HG02678 (cell line): ENCODE measurements at regions not wholly inside any gene's neighbourhood (a gene's known extent, or its start where the extent isn't known, plus 50 kb on each side); places are given as distances from the start of the nearest gene placed in this dataset.
"Not testable (repeated sequence)": the region's sequence is repeated elsewhere in the genome, so short reads cannot be mapped to it uniquely, and the experiment has no call there.

ENCODE experiments used
- ATAC-seq: cut with Tn5 transposase; IDR thresholded peaks from one replicate; pipeline ENCODE4 v1.9.1; 2021; ENCODE audit warnings: mild to moderate bottlenecking, moderate library complexity; ENCODE audit not compliant: unreplicated experiment

DNA sequence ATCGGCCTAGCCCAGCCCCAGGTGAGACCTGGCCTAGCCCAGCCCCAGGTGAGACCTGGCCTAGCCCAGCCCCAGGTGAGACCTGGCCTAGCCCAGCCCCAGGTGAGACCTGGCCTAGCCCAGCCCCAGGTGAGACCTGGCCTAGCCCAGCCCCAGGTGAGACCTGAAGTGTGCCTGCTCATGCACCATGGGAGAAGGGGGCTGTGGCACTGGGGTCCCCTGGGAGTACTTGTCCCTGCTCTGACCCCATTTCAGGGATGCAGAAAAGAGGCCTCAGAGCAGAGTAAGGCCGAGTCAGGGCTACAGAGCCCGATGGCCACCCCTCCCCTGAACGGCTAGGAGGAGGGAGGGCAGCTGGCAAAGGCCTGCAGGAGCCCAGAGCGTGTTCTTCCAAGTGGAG is 129.6 kb downstream of the CRYBB2 start:
- not testable (repeated sequence) for ATAC-seq

DNA sequence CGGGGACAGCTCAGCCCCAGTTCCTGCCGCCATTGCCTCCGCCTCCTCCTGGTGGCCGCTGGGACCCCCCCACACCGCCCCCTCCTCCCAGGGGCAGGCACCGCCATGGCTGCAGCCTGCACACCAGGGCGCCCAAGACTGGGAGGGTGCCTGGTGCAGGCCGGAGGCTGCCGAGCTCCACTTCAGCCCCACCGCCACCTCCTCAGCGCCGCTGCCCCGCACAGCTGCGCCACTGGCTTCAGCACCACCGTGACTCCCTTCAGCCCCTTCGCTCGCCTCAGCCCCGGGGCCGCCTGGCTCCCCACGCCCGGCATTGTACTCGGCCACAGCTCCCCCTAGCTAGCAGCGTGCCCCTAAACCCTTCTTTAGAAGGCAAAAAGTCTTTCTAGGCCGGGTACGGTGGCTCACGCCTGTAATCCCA is 131.1 kb downstream of the CRYBB2 start:
- no peak for ATAC-seq

DNA sequence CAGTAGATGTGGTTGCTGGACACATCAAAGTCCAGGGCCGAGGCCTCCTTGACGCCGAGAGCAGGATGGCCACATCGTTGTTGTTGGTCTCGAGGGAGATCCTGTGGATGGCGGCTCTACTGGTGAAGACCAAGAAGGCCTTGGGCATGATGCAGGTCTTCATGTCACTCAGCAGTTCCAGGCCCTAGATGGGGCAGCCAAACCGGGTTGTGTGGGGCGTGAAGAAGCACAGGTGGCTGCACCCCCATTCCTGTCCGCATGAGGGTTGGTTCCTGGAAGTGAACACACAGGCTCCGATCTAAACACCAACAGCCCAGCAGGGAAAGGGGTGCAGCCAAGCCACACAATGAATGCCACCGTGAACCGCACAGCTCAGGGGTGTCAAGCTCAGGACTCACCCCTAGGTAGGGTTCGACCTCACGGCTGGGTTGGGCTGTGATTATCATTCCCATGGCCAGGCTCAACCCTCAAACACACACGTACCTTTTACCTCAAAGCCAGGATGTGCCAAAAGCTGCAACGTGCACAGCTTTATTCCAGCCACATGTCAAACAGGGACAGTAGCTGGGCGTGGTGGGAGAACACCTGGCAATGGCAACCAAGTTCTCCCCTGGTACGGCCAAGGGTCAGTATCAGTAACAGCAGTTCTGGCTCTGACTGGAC is 132.3 kb downstream of the CRYBB2 start:
- no peak for ATAC-seq

DNA sequence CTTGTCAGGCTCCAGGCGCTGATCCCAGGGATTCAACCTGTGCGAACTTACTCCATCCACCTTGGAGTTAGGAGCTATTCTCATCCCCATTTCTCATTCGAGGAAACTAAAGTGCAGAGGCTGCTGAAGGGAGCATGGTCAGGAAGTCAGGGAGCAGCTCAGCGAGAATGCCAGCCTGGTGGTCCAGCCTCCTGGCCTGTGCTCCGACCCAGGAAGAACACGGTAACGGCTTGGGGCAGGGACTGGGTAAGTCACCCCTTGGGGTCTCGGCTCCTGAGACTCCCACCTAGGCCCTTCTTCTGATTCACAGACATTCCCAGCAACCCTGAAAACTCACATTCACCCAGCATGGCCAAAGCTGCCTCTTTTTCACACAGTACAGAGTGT is 132.8 kb downstream of the CRYBB2 start:
- no peak for ATAC-seq

DNA sequence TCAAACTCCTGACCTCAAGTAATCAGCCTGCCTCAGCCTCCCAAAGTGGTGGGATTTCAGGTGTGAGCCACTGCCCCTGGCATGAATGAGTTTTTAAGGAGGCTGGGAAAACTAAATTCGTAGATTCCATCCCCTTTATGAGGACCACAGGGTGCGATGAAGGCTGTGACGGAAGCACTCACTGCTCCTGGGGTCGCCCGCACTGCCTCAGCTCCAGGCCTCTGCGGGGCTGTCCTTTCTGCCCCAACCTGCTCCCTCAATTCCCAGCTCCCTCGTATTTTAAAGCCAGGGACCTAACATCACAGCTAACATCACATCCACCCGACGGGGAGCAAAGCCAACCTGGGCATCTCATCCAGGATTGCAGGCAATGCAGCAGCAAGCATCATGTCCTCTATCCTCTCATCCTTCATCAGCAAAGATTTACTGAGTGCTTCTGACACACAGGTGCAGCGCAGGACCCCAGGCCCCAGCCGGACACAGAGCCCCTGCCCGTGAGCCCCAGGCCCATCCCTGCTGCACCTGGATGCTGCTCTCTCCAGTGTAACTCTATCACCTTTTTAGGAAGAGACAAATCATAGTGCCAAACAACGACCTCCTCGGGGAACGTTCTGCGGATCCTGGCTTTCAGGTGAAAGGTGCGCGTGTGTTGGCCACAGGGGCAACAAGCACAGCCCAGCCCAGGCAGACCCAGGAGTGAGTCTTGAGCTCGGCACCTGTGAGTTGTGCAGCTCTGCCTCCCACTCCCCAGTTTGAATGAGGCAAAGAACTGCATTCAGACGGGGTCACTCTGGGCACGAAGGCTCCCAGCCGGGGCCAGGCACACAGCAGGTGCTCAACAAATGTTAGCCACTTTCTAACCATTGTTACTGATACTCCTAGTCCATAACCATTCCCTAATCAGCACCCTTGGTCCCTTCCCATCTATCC is 134.3 kb downstream of the CRYBB2 start:
- ATAC-seq, result no peak

DNA sequence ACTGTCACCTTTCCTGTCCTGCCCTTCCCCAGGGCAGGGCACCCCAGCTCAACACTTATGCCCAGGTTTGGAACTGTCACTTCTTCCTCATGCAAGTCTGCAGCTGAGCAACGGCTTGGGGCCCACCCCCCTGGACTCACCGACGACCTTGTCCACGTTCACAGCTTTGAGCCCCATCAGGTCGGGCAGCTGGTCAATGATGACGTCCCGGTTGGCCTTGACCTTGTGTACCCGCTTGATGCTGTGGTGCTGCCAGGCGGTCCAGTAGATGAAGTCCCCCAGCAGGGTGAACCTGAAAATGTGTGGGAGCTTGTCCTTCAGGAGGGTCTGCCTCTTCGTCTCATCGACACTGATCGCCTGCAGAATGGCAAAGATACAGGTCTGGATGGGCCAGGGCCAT is 135.0 kb downstream of the CRYBB2 start:
- ATAC-seq, result no peak

DNA sequence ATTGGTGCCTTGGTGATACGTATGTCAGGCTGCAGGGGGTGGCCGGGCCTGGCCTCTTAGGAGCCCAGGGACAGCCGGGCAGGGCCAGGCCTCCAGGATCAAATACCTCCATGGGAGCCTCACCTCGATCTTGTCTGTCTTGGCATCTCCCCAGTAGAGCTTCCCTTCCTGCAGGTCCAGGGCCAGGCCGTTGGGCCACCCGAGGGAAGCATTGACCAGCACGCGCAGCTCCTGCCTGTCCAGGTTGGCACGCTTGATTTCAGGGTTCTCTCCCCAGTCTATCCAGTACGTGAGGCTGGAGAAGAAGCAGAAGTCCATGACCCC is 137.7 kb downstream of the CRYBB2 start:
- no peak for ATAC-seq

DNA sequence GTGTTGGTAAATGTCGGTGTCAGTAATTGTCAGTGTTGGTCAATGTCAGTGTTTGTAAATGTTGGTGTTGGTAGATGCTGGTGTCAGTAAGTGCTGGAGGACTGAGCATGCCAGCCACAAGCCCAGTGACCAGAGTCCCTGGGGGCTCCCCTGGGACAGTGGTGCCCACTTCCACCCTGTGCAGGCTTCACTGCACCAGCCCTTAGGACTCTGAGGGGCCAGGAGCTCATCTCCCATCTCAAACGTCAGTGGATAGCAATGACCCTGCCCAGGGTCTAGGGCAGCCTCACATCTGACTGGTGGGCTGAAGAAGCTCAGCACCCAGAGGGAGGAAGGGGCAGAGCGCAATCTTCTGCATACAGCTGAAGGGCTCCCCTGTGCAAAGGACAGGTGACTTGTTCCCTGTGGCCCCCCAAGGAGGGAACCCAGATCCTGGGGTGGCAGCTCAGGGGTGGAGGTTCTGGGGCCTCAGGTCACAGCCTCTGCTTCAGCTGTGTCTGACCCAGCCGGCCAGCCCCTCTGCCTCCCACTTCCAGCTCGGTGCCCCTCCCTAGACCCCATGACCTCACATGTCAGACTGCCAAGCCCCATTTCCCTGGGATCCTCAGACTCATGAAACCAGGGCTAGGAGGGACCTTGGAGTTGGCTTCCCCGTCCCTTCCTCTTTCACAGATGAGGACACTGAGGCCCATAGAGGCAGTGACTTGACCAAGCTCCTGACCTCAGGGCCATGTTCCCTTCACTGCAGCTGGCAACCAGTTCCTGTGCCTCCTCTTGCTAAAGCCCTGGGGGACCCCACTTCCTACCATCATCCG is 138.4 kb downstream of the CRYBB2 start:
- ATAC-seq, result no peak

DNA sequence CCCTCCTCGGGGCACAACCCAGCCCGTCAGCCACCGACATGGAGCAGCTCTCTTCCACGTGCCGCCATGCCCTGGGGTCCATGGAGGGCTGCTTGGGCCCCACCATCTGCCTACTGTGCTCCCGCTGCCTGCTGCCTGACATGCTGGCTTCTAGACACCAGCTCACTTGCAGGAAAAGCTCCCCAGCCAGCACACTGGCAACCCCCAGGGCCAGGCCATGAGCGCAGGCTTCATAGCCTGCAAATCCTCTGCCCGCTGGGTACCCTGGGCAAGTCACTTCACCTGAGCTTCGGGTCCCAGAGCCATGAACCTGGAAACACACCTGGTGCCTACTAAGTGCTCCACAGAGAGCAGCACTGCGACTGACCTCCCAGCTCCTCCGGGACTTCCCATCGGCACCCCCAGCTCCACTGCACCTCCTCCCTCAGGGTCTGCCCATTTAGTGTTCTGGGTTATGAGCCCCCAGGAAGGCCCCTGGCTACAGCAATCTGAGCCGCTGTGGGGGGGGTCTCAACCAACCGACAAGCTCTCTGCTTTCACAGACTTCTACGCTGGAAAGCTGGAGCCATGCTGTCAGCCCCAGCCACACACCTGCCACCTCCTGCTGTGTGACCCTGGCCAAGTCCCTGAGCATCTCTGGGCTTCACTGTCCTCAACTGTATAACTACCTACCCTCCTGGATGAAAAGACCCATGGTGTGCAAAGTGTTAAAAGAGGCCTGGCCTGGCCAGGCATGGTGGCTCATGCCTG is 139.2 kb downstream of the CRYBB2 start:
- ATAC-seq, result no peak

DNA sequence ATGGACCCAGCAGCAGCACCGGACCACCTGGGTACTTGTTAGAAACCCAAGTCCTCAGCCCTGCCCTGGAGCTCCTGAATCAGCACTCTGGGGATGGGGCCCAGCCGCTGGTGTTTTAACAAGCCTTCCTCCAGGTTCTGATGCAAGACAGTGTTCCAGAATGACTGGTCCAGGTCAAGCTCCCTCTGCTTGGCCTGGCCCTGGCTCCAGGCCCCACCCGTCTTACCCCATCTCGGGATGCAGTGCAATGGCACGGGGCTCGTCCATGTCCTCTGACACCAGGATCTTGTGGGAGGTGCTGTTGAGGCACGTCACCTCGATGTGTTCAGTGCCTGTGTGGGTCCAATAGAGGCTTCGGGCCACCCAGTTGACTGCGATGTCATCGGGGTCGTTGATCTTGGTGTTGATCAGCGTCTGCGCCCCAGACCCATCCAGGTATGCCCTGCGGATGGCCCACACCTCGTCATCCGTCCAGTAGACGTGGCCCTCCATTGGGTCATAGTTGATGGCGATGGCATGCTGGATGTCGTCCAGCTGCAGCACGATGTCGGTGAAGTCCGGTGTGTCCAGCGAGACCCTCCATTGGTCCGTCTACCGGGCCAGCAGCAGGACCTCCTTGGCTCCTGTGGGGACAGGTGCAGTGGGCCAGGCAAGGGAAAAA is 140.3 kb downstream of the CRYBB2 start:
- ATAC-seq, result no peak

DNA sequence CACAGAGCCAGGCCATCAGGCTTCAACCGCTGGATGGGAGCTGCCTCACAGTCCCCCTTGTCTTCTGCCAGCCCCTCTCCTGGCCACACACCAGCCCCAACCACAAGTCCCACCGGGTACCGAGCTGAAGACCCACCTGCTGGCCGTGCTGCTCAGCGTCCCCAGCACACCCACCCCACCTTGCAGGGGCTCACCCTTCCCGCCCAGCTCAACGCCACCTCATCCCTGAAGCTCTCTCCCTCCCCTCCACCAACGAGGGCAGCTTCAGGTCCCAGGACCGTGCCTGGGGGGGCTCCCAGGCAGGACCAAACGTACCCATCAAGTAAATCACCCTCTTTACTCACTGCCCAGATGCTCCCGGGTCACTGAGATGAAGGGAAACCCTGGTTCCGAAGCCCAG is 141.0 kb downstream of the CRYBB2 start:
- ATAC-seq, result no peak

DNA sequence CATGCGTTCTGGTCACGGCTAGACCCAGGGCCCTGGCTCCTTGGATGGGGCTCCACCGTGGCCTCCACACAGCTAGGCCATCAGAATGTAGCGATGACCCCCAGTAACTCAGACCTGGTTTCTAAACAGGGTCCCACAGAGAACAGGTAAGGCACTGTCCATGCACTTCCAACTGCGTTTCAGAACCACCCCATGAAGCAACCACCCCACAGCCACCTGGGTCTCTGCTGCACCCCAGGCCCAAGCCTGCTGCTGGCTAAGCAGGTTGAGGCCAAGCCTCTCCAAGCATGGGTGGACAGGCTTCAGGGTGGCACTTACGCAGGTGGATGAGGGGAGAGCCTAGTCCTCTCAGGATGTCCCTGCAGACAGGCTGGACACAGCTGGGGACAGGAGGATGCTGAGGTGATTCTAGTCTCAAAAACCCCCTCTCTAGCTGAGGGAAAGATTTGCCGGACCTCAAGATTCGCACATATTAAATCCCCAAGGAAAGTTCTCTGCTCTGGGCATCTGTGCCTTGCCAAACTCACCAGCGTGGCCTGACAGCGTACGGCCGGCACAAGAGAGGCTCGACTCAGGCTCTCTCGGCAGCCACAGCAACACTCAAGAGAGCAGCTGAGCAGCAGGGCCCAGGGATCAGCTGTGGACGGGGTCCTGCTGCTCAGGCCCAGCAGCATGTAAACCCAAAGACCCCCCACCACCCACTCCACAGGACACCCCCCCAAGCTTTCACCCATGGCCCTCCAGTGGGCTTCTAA is 141.6 kb downstream of the CRYBB2 start:
- ATAC-seq, result no peak

DNA sequence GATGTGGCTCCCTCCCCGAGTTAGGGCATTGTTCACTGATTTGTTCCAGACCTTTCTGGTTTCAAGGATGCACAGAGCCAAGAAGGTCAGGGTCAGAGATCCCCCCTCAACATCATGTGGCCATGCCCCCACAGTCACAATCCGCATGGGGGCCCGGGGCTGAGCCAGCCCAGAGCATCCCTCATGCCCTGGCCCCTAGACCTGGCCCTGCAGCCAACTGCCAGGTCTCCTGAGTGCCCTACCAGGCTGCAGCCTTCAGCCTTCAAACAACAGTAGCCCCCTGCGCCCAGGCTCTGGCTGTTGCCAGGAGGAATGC is 142.4 kb downstream of the CRYBB2 start:
- no peak for ATAC-seq

DNA sequence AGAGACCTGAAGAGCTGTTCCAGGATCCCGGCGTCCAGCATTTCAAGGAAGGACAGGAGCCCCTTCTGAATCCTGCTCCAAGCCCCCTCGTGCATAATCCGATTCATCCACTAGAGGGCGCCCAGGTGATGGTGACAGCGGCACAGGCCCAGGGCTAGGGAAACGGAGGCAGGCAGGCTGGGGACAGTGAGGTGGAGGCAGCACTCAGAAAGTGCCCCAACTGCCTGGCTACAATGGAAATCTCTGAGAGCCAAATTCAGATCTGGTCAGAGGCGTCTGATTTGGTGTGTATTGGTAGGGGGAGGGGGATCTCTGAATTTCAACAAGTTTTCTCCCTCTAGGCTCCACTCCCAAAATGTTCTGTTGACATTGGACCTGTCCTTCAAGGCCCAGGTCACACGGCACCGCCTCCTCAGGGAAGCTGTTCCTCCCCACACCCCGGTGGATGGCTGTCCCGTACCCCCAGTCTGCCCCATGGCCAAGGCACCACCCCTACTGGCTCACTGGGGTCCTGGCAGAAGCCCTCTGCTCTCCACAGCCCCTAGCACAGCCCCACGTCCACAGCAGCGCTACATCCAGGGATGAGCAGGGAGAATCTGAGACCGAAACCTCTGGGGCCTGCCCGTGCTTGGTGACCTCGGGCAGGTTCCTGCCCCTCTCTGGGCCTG is 142.9 kb downstream of the CRYBB2 start:
- ATAC-seq, result no peak

DNA sequence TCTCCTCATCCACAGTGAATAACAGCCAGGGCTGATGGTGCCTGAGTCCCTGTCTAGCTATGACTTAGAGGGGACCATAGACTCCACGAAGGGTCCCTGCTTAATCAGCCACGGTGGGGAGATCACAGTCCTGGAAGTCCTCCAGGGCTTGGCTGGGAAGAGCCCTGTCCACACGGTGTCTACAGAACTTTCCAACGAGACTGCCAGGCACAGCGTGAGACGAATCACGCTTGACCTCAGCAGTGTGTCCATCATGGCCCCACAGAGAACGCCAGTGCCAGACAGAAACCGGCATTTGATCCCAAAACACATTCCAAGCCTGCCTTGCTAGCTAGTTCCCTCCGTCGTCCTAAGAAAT is 143.4 kb downstream of the CRYBB2 start:
- ATAC-seq, result no peak

DNA sequence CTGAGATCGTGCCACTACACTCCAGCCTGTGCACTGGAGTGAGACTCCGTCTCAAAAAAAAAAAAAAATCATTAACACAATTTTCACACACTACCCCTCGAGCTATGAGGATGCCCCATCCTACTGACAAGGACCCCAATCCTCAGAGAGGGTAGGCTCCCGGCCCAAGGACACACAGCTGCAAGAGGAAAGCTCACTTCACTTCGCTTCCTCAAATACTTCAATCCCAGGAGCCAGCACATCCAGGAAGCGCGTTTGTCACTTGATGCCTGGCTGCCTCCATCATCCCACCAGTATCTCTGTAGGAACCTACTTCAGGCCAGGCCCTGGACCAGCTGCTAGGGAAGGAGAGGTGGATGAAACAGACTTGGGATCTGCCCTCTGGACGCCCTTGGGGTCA is 144.0 kb downstream of the CRYBB2 start:
- ATAC-seq, result no peak

DNA sequence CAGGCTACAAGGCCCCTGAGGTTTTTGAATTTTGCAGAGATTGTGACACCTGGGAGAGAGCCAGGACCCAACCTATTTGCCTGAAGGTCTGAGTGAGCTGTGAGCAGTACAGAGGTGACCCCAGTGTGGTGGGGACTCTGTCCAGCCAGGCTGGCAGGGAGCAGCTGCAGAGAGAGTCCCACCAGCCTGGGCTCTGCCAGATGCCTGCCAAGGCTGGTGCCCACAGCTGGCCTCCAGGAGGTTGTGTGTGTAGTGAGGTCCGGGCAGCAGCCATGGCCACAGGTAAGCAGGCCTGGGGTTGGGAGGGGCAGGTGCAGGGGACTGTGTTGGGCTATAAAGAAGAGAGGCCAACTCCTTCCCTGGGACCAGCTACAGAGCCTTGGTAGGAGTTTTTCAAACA is 144.8 kb downstream of the CRYBB2 start:
- no peak for ATAC-seq

DNA sequence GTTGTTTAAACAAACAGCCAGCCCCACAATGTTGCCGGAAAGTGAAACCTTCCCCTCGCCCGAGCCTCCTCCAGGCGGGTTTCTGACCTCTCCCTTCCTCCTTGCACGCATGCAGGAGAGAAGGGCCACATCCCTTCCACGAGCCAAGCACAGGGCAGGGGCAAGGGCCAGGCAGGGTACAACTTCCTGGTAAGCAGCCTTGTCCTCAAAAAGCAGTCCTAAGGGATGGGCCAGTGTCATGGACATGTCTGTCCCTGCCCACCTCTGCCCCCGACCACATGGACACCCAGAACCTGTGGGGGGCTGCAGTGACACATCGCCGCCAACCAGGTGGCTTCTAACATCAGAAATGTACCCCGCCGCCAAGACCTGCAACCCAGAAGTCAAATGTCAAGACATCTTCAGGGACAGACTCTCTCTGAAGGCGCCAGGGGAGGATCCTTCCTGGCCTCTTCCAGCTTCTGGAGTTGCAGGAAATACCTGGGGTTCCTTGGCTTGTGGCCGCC is 145.3 kb downstream of the CRYBB2 start:
- no peak for ATAC-seq
